ENCODE measurements at regions not wholly inside any gene's neighbourhood (a gene's known extent, or its start where the extent isn't known, plus 50 kb on each side); places are given as distances from the start of the nearest gene placed in this dataset.

DNA sequence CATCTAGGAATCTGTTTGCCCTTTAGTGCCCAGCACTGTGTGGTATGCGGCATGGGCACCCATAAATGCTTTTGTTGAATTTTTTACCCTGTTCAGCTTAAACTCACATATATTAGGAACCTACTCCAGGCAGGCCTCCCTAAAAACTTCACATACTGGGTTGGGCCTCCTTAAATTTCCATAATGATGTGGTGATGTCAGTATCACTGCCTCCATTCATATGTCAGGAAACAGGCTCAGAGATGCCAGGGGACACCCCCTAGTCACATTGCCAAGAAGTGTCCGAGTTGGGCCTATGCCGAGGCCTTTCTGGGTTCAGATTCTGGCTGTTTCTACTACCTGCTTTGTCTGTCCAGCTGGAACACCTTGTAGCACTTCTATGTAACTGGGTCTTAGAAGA, 55.7 kb upstream of the RUNX3 start:
- TF ChIP-seq CTCF (IDR thresholded peaks at IDR 0.05; ENCODE audit: low read length) (no peak), EZH2 (optimal IDR thresholded peaks at IDR 0.05; ENCODE audit: low read depth, low read length) (no peak), EZH2phosphoT487 (IDR thresholded peaks at IDR 0.05; ENCODE audit: low read length) (no peak)

GRCh38 chr1:24984800-24985522, 54.9 kb upstream of the RUNX3 start:
- Histone ChIP-seq H3K4me3 (ENCODE audit: low read length) (no peak overlapping the region), H3K27me3 (replicated peaks; ENCODE audit: insufficient read depth, low read length) (no peaks in the 10 kb centered on the region; the same call in 1 of the 2 replicates), H3K9me2 (replicated peaks; ENCODE audit: insufficient read depth, low read length) (no peaks in the 10 kb centered on the region), H3K4me1 (ENCODE audit: low read length) (no peaks in the 10 kb centered on the region), H3K79me2 (ENCODE audit: low read length) (no peaks in the 10 kb centered on the region), H2AFZ (ENCODE audit: low read length) (no peak overlapping the region), H3K9ac (ENCODE audit: low read length) (no peak overlapping the region), H4K20me1 (ENCODE audit: insufficient read depth, low read length) (no peaks in the 10 kb centered on the region), H3K36me3 (replicated peaks; ENCODE audit: insufficient read depth, low read length) (no peaks in the 10 kb centered on the region), H3K27ac (ENCODE audit: low read length) (no peak overlapping the region), H3F3A (ENCODE audit: insufficient read depth, low read length) (no peaks in the 10 kb centered on the region), H3K4me2 (ENCODE audit: low read depth, low read length) (no peak overlapping the region), H3K9me3 (replicated peaks; ENCODE audit: insufficient read depth, low read length) (no peaks in the 10 kb centered on the region)
- no peak for TF ChIP-seq CTCF (IDR thresholded peaks at IDR 0.05; ENCODE audit: low read length)
- TF ChIP-seq EZH2phosphoT487 (IDR thresholded peaks at IDR 0.05; ENCODE audit: low read length) = no peak
- no peak for TF ChIP-seq EZH2 (optimal IDR thresholded peaks at IDR 0.05; ENCODE audit: low read depth, low read length)
- no peak for DNase-seq

More for the DNA sequence above, 55.7 kb upstream of the RUNX3 start:
- no peak overlapping the region for H3K9ac ChIP-seq (ENCODE audit: low read length)
- no peaks in the 10 kb centered on the region for H3K9me2 ChIP-seq (replicated peaks; ENCODE audit: insufficient read depth, low read length)
- no peaks in the 10 kb centered on the region for H3K36me3 ChIP-seq (replicated peaks; ENCODE audit: insufficient read depth, low read length)
- H4K20me1 ChIP-seq (ENCODE audit: insufficient read depth, low read length) = no peaks in the 10 kb centered on the region
- H3K27ac ChIP-seq (ENCODE audit: low read length) = no peak overlapping the region
- no peaks in the 10 kb centered on the region for H3K27me3 ChIP-seq (replicated peaks; ENCODE audit: insufficient read depth, low read length)
- H3K4me2 ChIP-seq (ENCODE audit: low read depth, low read length) = no peak overlapping the region
- no peak overlapping the region for H3K4me3 ChIP-seq (ENCODE audit: low read length)
- H3K4me1 ChIP-seq (ENCODE audit: low read length) = no peaks in the 10 kb centered on the region
- DNase-seq = no peak
- no peak overlapping the region for H2AFZ ChIP-seq (ENCODE audit: low read length)
- H3F3A ChIP-seq (ENCODE audit: insufficient read depth, low read length) = no peaks in the 10 kb centered on the region
- H3K9me3 ChIP-seq (replicated peaks; ENCODE audit: insufficient read depth, low read length) = no peaks in the 10 kb centered on the region
- no peaks in the 10 kb centered on the region for H3K79me2 ChIP-seq (ENCODE audit: low read length)

GRCh38 chr1:24984300-24984699, 54.2 kb upstream of the RUNX3 start:
- TF ChIP-seq CTCF (IDR thresholded peaks at IDR 0.05; ENCODE audit: low read length) (no peak), EZH2 (optimal IDR thresholded peaks at IDR 0.05; ENCODE audit: low read depth, low read length) (no peak), EZH2phosphoT487 (IDR thresholded peaks at IDR 0.05; ENCODE audit: low read length) (no peak)

More at GRCh38 chr1:24984300-24984699, 54.2 kb upstream of the RUNX3 start:
- Histone ChIP-seq H3K4me1 (ENCODE audit: low read length) (no peaks in the 10 kb centered on the region), H3K36me3 (replicated peaks; ENCODE audit: insufficient read depth, low read length) (no peaks in the 10 kb centered on the region), H3K9me2 (replicated peaks; ENCODE audit: insufficient read depth, low read length) (no peaks in the 10 kb centered on the region), H3K4me3 (ENCODE audit: low read length) (no peak overlapping the region), H3K27me3 (replicated peaks; ENCODE audit: insufficient read depth, low read length) (no peaks in the 10 kb centered on the region; the same call in 1 of the 2 replicates), H3K27ac (ENCODE audit: low read length) (no peak overlapping the region), H3K9me3 (replicated peaks; ENCODE audit: insufficient read depth, low read length) (no peaks in the 10 kb centered on the region), H2AFZ (ENCODE audit: low read length) (no peak overlapping the region), H3K9ac (ENCODE audit: low read length) (no peak overlapping the region), H4K20me1 (ENCODE audit: insufficient read depth, low read length) (no peaks in the 10 kb centered on the region), H3F3A (ENCODE audit: insufficient read depth, low read length) (no peaks in the 10 kb centered on the region), H3K4me2 (ENCODE audit: low read depth, low read length) (no peak overlapping the region), H3K79me2 (ENCODE audit: low read length) (no peaks in the 10 kb centered on the region)
- no peak for DNase-seq

Measured in MM.1S (cell line).